SH-SY5Y (cell line): ENCODE measurements at regions not wholly inside any gene's neighbourhood (a gene's known extent, or its start where the extent isn't known, plus 50 kb on each side); places are given as distances from the start of the nearest gene placed in this dataset.

ENCODE experiments used
- GATA2 ChIP-seq: IDR thresholded peaks from 2 replicates; pipeline ENCODE4 v1.6.1; 2011; ENCODE audit warnings: mild to moderate bottlenecking, low read depth, low read length
- GATA3 ChIP-seq: IDR thresholded peaks from 2 replicates; pipeline ENCODE4 v1.6.1; 2011; ENCODE audit warnings: low read depth, mild to moderate bottlenecking, low read length, moderate library complexity

GRCh38 chr10:61097026-61097425 is 153.0 kb upstream of the RHOBTB1 start:
- TF ChIP-seq GATA3 (no peak), GATA2 (no peak)

DNA sequence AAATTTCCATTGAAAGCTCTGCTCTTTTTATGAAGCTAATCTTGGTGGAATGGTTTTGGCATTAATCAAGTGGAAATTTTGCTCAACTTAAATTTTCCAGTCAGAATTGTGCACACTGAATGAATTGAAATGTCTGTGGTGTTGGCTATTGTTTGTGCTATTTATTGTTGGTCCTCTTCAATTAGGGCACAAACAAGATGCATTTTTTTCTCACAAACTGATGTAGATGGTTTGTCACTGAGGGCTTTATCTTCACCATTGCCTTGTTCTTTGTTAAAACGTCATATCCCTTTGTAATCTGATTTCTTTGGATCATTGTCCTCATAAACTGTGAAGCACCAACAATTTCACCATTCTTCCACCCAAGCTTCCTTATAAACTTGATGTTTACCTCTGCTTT is 152.1 kb upstream of the RHOBTB1 start:
- TF ChIP-seq GATA2 = no peak
- no peak for TF ChIP-seq GATA3

DNA sequence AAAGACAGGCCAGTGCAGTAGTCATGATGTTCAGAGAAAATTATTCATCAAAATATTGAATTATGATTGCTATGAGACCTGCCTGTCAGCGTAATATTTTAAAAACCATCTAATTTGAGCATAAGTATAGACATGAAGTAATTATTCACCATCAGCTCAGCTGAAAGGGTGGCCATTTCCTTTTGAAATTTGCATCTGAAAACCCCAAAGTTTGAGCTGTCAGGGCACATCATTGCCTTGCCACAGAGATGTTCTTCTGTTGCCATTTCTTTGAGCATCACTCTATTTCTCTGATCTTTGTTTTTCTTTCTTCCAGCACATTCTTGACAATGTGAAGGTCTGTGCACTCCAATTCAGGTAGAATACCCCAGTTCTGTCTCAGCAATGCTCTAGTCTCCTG is 147.5 kb upstream of the RHOBTB1 start:
- no peak for TF ChIP-seq GATA3
- no peak for TF ChIP-seq GATA2

DNA sequence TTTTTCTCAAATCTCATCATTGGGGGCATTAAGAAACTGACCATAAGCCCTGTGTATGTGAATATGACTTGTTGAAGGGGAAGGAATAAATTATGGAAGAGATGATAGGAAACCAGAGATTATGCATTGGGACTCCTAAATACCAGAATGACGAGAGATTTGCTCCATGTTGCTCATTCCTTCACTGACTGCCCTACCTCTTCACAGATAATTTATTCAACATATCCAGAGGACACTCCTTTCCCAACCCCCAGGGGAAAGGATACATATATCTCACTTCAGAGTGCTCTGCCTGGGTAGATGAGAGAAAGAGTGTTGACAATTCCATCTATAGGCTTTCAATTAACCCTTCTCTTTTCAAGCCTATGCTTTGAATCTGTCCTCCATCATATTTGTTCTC is 145.3 kb upstream of the RHOBTB1 start:
- TF ChIP-seq GATA2 (no peak), GATA3 (no peak)

DNA sequence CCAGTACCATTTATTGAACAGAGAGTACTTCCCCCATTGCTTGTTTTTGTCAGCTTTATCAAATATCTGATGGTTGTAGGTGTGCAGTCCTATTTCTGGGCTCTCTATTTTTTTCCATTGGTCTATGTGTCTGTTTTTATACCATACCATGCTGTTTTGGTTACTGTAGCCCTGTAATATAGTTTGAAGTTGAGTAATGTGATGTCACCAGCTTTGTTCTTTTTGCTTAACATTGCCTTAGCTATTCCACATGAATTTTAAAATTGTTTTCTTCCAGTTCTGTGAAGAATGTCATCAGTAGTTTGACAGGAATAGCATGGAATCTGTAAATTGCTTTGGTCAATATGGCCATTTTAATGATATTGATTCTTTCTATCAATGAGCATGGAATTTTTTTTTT is 140.5 kb upstream of the RHOBTB1 start:
- TF ChIP-seq GATA3 = no peak
- TF ChIP-seq GATA2 = no peak

DNA sequence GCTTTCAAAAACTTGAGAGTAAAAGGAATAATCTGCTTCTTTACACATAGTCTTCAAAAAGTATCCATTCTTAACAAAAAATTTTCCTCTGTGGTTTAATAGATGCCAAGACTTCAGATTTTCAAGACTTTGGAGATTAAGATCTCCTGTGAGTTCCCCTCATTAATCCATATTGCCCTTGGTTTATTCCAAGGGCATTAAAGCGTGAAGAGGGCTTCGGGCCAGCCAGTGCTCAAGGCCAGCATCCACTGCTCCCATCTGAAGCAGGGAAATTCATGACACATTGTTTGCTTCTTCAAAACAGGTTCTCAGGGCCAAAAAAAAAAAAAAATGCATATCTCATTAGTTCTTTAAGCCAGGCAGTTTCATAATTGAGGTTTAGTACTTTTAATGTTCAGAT is 137.3 kb upstream of the RHOBTB1 start:
- TF ChIP-seq GATA3 (no peak), GATA2 (no peak)

DNA sequence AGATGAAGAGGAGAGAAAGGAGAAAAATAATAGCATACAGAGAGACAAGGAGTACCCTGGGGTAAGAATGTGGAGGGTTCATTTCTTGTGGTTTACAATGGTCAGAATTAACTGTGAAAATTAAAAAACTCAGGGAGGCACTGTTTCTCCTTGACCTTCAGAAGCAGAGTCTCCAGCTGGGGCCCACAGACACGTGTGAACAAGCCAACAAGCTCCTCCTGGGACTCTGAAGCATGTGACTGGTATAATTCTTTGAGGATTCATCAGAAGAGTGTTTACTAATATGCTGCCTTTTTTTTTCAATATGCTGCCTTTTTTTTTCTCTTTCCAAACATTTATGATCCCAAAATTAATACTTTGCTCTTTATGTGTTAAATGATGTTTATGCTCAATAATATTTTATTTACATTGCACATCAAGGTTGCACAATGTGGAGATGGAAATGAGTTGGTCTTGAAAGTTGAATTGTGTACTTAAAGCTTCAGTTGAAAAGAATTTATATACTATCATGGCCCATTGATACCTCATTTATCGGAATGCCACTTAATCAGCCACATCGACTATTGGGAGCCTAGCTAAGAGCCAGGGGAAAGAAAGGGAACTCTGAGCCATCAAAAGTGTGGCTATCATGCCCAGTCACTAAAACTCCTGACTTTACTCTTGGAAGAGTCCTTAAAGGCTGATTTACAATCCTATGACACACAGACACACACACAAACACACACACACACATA is 134.7 kb upstream of the RHOBTB1 start:
- TF ChIP-seq GATA3 (no peak), GATA2 (no peak)

- TF ChIP-seq GATA2 = no peak
- no peak for TF ChIP-seq GATA3
These were observed 132.7 kb upstream of the RHOBTB1 start for GRCh38 chr10:61076572-61077114.

GRCh38 chr10:61073391-61073790 is 129.4 kb upstream of the RHOBTB1 start:
- no peak for TF ChIP-seq GATA3
- TF ChIP-seq GATA2 = no peak

GRCh38 chr10:61071580-61071979 is 127.6 kb upstream of the RHOBTB1 start:
- no peak for TF ChIP-seq GATA3
- TF ChIP-seq GATA2 = no peak

- TF ChIP-seq GATA3 (no peak), GATA2 (no peak)
These were observed 124.5 kb upstream of the RHOBTB1 start for GRCh38 chr10:61068471-61068870.

GRCh38 chr10:61067671-61068336 is 123.8 kb upstream of the RHOBTB1 start:
- no peak for TF ChIP-seq GATA2
- TF ChIP-seq GATA3 = no peak

DNA sequence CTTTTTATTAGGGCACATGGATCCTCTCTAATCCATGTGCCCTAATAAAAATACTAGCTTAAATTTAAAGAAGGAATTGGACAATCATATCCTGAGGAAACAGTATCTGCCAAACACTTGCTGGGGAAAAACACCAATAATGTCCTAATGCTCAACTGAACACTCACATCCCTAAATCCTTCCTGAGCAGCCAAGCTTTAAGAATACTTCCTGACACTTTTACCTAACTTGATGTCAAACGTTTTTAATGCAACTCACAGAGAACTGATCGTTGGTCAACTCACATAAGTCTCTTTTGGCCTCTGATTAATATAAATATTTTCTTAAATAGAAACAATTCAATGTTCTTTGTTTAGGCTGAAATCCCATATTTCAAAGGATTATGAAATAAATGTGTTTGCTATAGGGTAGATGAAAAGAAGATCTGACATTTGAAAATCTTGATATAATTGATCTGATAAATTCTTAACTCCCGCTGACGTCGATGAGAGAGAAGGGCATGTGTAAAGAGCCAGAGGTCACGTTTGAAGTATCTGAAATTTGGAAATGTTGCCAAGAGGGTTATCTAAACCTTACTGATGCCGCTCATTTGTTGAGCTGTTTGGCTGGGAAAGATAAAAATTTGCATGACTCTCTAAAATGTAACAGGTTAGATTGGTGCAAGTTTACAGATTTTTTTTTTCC is 122.8 kb upstream of the RHOBTB1 start:
- TF ChIP-seq GATA2 = no peak
- no peak for TF ChIP-seq GATA3

DNA sequence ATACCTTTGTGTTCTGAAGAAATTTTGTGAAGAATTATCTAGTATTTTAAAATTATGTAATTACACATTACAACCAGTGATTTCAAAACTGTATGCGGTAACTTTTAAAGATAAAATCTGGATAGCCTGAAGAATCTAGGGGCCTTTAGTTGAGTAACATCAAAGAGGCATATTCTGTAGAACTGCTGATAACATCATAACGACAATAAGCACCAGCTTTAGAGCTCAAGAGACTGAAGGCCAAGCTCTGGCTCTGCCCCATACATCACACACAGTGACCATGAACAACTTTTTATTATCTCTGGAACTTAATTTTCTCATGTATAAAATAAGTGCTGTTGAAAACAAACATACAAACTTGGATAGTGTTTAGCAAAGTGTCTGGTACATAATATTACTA is 121.1 kb upstream of the RHOBTB1 start:
- TF ChIP-seq GATA2 = no peak
- TF ChIP-seq GATA3 = no peak
